ENCODE measurements at regions not wholly inside any gene's neighbourhood (a gene's known extent, or its start where the extent isn't known, plus 50 kb on each side); places are given as distances from the start of the nearest gene placed in this dataset.

DNA sequence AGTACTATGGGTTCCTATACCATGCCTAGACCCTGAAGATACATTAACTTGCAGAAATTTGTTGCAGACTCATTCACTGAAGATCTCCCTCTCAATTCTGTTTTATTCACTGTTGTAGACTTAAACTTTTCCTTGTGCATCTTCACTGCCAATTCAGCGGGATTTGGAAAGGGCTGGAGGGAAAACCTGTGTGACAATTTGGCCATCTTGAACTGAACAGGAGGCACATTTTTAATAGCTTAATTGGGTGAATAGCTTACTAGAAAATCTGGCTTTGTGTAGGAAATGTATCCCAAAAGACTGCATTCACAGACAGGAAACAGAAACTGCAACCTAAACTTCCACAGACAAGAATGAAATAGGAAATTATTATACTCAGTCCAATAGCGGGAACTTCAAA is 512.3 kb downstream of the XIRP2 start:
- Histone ChIP-seq H3K27ac (ENCODE audit: control insufficient read depth, insufficient read depth, low read length) (no peak overlapping the region), H3K9ac (ENCODE audit: control insufficient read depth, extremely low read depth, insufficient read depth, low read length) (no peak overlapping the region), H3K4me3 (ENCODE audit: control insufficient read depth in 2 of 3, extremely low read depth in 1 of 3, insufficient read depth in 2 of 3, low read depth in 1 of 3, low read length in 3 of 3) (no peak overlapping the region), H3K36me3 (ENCODE audit: control insufficient read depth in 2 of 2, extremely low read depth in 1 of 2, insufficient read depth in 2 of 2, low read length in 2 of 2) (no peaks in the 10 kb centered on the region), H3K4me1 (ENCODE audit: control insufficient read depth, extremely low read depth, insufficient read depth, low read length) (no peaks in the 10 kb centered on the region), H3K9me1 (ENCODE audit: control insufficient read depth, extremely low read depth, insufficient read depth, low read length) (no peaks in the 10 kb centered on the region), H4K20me1 (ENCODE audit: control insufficient read depth, extremely low read depth, insufficient read depth, low read length) (no peaks in the 10 kb centered on the region), H3K79me2 (ENCODE audit: control insufficient read depth, insufficient read depth, low read length) (no peaks in the 10 kb centered on the region), H3K27me3 (ENCODE audit: control insufficient read depth, extremely low read depth, insufficient read depth, low read length) (no peaks in the 10 kb centered on the region), H3K9me3 (ENCODE audit: control insufficient read depth, low read depth, low read length) (no peaks in the 10 kb centered on the region), H2AFZ (ENCODE audit: control insufficient read depth, low read length) (no peak overlapping the region), H3K4me2 (ENCODE audit: control insufficient read depth, extremely low read depth, insufficient read depth, low read depth, low read length) (no peak overlapping the region)
- TF ChIP-seq, protein P1, sequence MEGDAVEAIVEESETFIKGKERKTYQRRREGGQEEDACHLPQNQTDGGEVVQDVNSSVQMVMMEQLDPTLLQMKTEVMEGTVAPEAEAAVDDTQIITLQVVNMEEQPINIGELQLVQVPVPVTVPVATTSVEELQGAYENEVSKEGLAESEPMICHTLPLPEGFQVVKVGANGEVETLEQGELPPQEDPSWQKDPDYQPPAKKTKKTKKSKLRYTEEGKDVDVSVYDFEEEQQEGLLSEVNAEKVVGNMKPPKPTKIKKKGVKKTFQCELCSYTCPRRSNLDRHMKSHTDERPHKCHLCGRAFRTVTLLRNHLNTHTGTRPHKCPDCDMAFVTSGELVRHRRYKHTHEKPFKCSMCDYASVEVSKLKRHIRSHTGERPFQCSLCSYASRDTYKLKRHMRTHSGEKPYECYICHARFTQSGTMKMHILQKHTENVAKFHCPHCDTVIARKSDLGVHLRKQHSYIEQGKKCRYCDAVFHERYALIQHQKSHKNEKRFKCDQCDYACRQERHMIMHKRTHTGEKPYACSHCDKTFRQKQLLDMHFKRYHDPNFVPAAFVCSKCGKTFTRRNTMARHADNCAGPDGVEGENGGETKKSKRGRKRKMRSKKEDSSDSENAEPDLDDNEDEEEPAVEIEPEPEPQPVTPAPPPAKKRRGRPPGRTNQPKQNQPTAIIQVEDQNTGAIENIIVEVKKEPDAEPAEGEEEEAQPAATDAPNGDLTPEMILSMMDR (optimal IDR thresholded peaks at IDR 0.05 in 1 of 3, IDR thresholded peaks at IDR 0.05 in 1 of 3, conservative IDR thresholded peaks at IDR 0.05 in 1 of 3; ENCODE audit: extremely low read depth in 1 of 3, insufficient read depth in 2 of 3, low read length in 3 of 3), result no peak
- no peak for TF ChIP-seq EZH2 (IDR thresholded peaks at IDR 0.05; ENCODE audit: low read length)
- dilution Hi-C loops (cut with MboI; ENCODE audit: extremely low pct_ligation_motif_present, low sequenced_read_pairs), result no loop called here
- no peak for FAIRE-seq
- no peak for DNase-seq (ENCODE audit: low read depth, low spot score)

- no peak overlapping the region for H3K9ac ChIP-seq (ENCODE audit: control insufficient read depth, extremely low read depth, insufficient read depth, low read length)
- H3K36me3 ChIP-seq (ENCODE audit: control insufficient read depth in 2 of 2, extremely low read depth in 1 of 2, insufficient read depth in 2 of 2, low read length in 2 of 2), result no peaks in the 10 kb centered on the region
- no peak for TF ChIP-seq EZH2 (IDR thresholded peaks at IDR 0.05; ENCODE audit: low read length)
- TF ChIP-seq, protein P1 (optimal IDR thresholded peaks at IDR 0.05 in 1 of 3, IDR thresholded peaks at IDR 0.05 in 1 of 3, conservative IDR thresholded peaks at IDR 0.05 in 1 of 3; ENCODE audit: extremely low read depth in 1 of 3, insufficient read depth in 2 of 3, low read length in 3 of 3), result no peak
- H3K9me3 ChIP-seq (ENCODE audit: control insufficient read depth, low read depth, low read length), result no peaks in the 10 kb centered on the region
- FAIRE-seq (no peak), DNase-seq (ENCODE audit: low read depth, low spot score) (no peak)
- H3K4me3 ChIP-seq (ENCODE audit: control insufficient read depth in 2 of 3, extremely low read depth in 1 of 3, insufficient read depth in 2 of 3, low read depth in 1 of 3, low read length in 3 of 3), result no peak overlapping the region
- H3K9me1 ChIP-seq (ENCODE audit: control insufficient read depth, extremely low read depth, insufficient read depth, low read length), result no peaks in the 10 kb centered on the region
- no peak overlapping the region for H3K4me2 ChIP-seq (ENCODE audit: control insufficient read depth, extremely low read depth, insufficient read depth, low read depth, low read length)
- H3K4me1 ChIP-seq (ENCODE audit: control insufficient read depth, extremely low read depth, insufficient read depth, low read length), result no peaks in the 10 kb centered on the region
- H2AFZ ChIP-seq (ENCODE audit: control insufficient read depth, low read length), result no peak overlapping the region
- dilution Hi-C loops (cut with MboI; ENCODE audit: extremely low pct_ligation_motif_present, low sequenced_read_pairs), result no loop called here
- H3K27me3 ChIP-seq (ENCODE audit: control insufficient read depth, extremely low read depth, insufficient read depth, low read length), result no peaks in the 10 kb centered on the region
- no peaks in the 10 kb centered on the region for H4K20me1 ChIP-seq (ENCODE audit: control insufficient read depth, extremely low read depth, insufficient read depth, low read length)
- H3K79me2 ChIP-seq (ENCODE audit: control insufficient read depth, insufficient read depth, low read length), result no peaks in the 10 kb centered on the region
- no peak overlapping the region for H3K27ac ChIP-seq (ENCODE audit: control insufficient read depth, insufficient read depth, low read length)
These were observed 510.6 kb downstream of the XIRP2 start for GRCh38 chr2:167398873-167399272.

All from keratinocyte (primary cell).